DOHH2 (cell line): ENCODE measurements at regions not wholly inside any gene's neighbourhood (a gene's known extent, or its start where the extent isn't known, plus 50 kb on each side); places are given as distances from the start of the nearest gene placed in this dataset.

Experiments used
- CTCF ChIP-seq: fragments of 200-600 bp; sonication (generic); IDR thresholded peaks from one replicate; pipeline ENCODE4 v1.5.1; 2014; ENCODE audit warnings: antibody characterized with exemption, mild to moderate bottlenecking, low read depth, low read length; ENCODE audit not compliant: poor library complexity, severe bottlenecking
- EZH2phosphoT487 ChIP-seq: fragments of 200-600 bp; sonication (generic); IDR thresholded peaks from 2 replicates; pipeline ENCODE4 v1.6.1; 2017; ENCODE audit warnings: borderline replicate concordance, mild to moderate bottlenecking, antibody characterized with exemption, low read length, moderate library complexity, mixed read lengths

GRCh38 chr3:22691856-22692628, 511.1 kb upstream of the UBE2E2 start:
- TF ChIP-seq CTCF, result no peak
- TF ChIP-seq EZH2phosphoT487, result no peak
